HepG2 (cell line): ENCODE measurements at regions not wholly inside any gene's neighbourhood (a gene's known extent, or its start where the extent isn't known, plus 50 kb on each side); places are given as distances from the start of the nearest gene placed in this dataset.
A peak's percentile ranks its signal among the peaks of the same experiment; 100 is the strongest.

Experiments
- ATAC-seq: fragments of 200-7000 bp; cut with Tn5 transposase; 3 replicates; pipeline ENCODE4 v1.9.1; 2020; ENCODE audit warnings: mild to moderate bottlenecking, moderate library complexity
- BruUV-seq: library from RNA; stranded (reverse); fragments of 400-500 nt; replicated peaks from 2 replicates; lab custom pipeline; 2021; lab: Mats Ljungman, UMichigan
- CTCF ChIA-PET: fragments of 300-600 bp; formaldehyde crosslinking; extraction: SDS; loops from one replicate; lab custom pipeline; 2021; ENCODE audit warnings: low total read pairs, inconsistent platforms, low intra/inter-chr PET ratio; lab: Yijun Ruan, JAX
- POLR2A ChIA-PET: fragments of 350-600 bp; sonication (Branson Sonifier 250); formaldehyde crosslinking; loops from one replicate; lab custom pipeline; 2020; ENCODE audit warnings: antibody characterized with exemption, inconsistent platforms; lab: Yijun Ruan, JAX
- DNase-seq: peaks from one replicate; pipeline ENCODE4 v3.0.0-alpha.2; 2015; ENCODE audit warnings: low spot score
- FAIRE-seq: peaks from 3 replicates; lab custom pipeline; 2011; peaks lifted over from hg19 to GRCh38; lab: Jason Lieb, UNC
- H2AFZ ChIP-seq: one replicate; pipeline ENCODE4 v1.6.1; 2011; ENCODE audit warnings: low read length, inconsistent platforms
- H3K27ac ChIP-seq: fragments of 300-600 bp; 3 replicates; pipeline ENCODE4 v1.8.0; 2011; ENCODE audit warnings: mixed run types, mild to moderate bottlenecking, mixed read lengths, low read length, inconsistent platforms; ENCODE audit not compliant: insufficient read depth; ENCODE audit errors: extremely low read length
- H3K27me3 ChIP-seq, 2 experiments: fragments of 200-600 bp in 1 of 2; 2 replicates in 1 of 2; 3 replicates in 1 of 2; pipeline versions ENCODE4 v1.6.0 to v1.8.0; 2011; ENCODE audit warnings: low read length in 2 of 2, mild to moderate bottlenecking in 2 of 2, moderate library complexity in 2 of 2, inconsistent platforms in 1 of 2; ENCODE audit not compliant: insufficient read depth in 2 of 2, control insufficient read depth in 1 of 2
- H3K36me3 ChIP-seq, 2 experiments: fragments of 200-600 bp in 1 of 2; replicated peaks in 1 of 2; 2 replicates in 1 of 2; 3 replicates in 1 of 2; pipeline versions ENCODE4 v1.5.1 to v1.8.0; 2011; ENCODE audit warnings: low read length in 2 of 2, inconsistent platforms in 1 of 2; ENCODE audit not compliant: insufficient read depth in 2 of 2, control insufficient read depth in 1 of 2
- H3K4me1 ChIP-seq: 2 replicates; pipeline ENCODE4 v1.5.1; 2012; ENCODE audit warnings: low read length, inconsistent platforms; ENCODE audit not compliant: insufficient read depth
- H3K4me2 ChIP-seq: 2 replicates; pipeline ENCODE4 v1.6.0; 2011; ENCODE audit warnings: low read depth, low read length, inconsistent platforms
- H3K4me3 ChIP-seq, 3 experiments: fragments of 200-600 bp in 1 of 3; sonication (generic), shearing (Covaris generic) in 1 of 3; replicated peaks in 1 of 3; 2 replicates each; pipeline ENCODE4 v1.5.1; 2011 to 2016; ENCODE audit warnings: low read length in 3 of 3, inconsistent platforms in 2 of 3, low read depth in 2 of 3, mild to moderate bottlenecking in 2 of 3, control low read depth in 1 of 3, mixed read lengths in 1 of 3; ENCODE audit not compliant: insufficient read depth in 1 of 3
- H3K79me2 ChIP-seq: one replicate; pipeline ENCODE4 v1.6.1; 2011; ENCODE audit warnings: low read length, inconsistent platforms; ENCODE audit not compliant: insufficient read depth
- H3K9ac ChIP-seq: 2 replicates; pipeline ENCODE4 v1.6.0; 2011; ENCODE audit warnings: mild to moderate bottlenecking, low read depth, low read length, inconsistent platforms; ENCODE audit not compliant: insufficient read depth
- H3K9me3 ChIP-seq: 2 replicates; pipeline ENCODE4 v1.5.1; 2012; ENCODE audit warnings: mild to moderate bottlenecking, low read length
- H4K20me1 ChIP-seq: 2 replicates; pipeline ENCODE4 v1.6.0; 2011; ENCODE audit warnings: inconsistent platforms, mild to moderate bottlenecking, low read length, moderate library complexity; ENCODE audit not compliant: insufficient read depth
- CBX1 ChIP-seq: IDR thresholded peaks from one replicate; pipeline ENCODE4 v1.6.1; 2016; ENCODE audit warnings: antibody characterized with exemption, low read depth
- CREB1 ChIP-seq, 2 experiments: fragments of 450-650 bp in 1 of 2; IDR thresholded peaks; 2 replicates each; pipeline ENCODE4 v1.6.1; 2016 to 2017; ENCODE audit warnings: control low read depth in 1 of 2, mild to moderate bottlenecking in 1 of 2, missing compliant biosample characterization in 1 of 2, missing genetic modification characterization in 1 of 2
- FOXO1 ChIP-seq: sonication (generic); formaldehyde crosslinking; IDR thresholded peaks from 2 replicates; pipeline ENCODE4 v1.4.0; 2020; ENCODE audit warnings: missing genetic modification reagents
- IRX3 ChIP-seq: sonication (generic); formaldehyde crosslinking; IDR thresholded peaks from 2 replicates; pipeline ENCODE4 v1.8.1; 2023; ENCODE audit warnings: mild to moderate bottlenecking, low read depth, missing genetic modification reagents, borderline replicate concordance
- MAFF ChIP-seq: IDR thresholded peaks from 2 replicates; pipeline ENCODE4 v1.6.1; 2011; ENCODE audit warnings: low read depth, low read length, improper control_type of control experiment
- SCMH1 ChIP-seq: sonication (generic); formaldehyde crosslinking; IDR thresholded peaks from 2 replicates; pipeline ENCODE4 v1.9.0; 2021; ENCODE audit warnings: missing genetic modification reagents, mild to moderate bottlenecking, borderline replicate concordance
- SNRNP70 ChIP-seq: fragments of 200-400 bp; formaldehyde crosslinking; IDR thresholded peaks from 2 replicates; pipeline ENCODE4 v1.6.1; 2017; ENCODE audit warnings: mild to moderate bottlenecking, low read depth, low read length, moderate library complexity
- ZFX ChIP-seq: sonication (generic); formaldehyde crosslinking; IDR thresholded peaks from 2 replicates; pipeline ENCODE4 v1.4.0; 2020; ENCODE audit warnings: mild to moderate bottlenecking, low read depth, missing genetic modification reagents, moderate library complexity
- ZNF264 ChIP-seq: sonication (generic); formaldehyde crosslinking; IDR thresholded peaks from 2 replicates; pipeline ENCODE4 v1.4.0; 2020; ENCODE audit warnings: missing genetic modification reagents
- ZNF569 ChIP-seq: sonication (generic); formaldehyde crosslinking; IDR thresholded peaks from 2 replicates; pipeline ENCODE4 v1.5.0; 2020; ENCODE audit warnings: mild to moderate bottlenecking, missing genetic modification reagents, moderate library complexity, borderline replicate concordance
- WGBS: methylation state at CpG from one replicate; pipeline ENCODE4 v1.1.6; 2017; ENCODE audit warnings: low lambda C conversion rate; 5-methylcytosine and 5-hydroxymethylcytosine counted together
- in situ Hi-C: cut with HindIII; loops from 2 replicates; pipeline ENCODE4 v1.10.0; 2017; ENCODE audit warnings: low pct_unique_long_range_greater_than_20kb; ENCODE audit not compliant: extremely low pct_ligation_motif_present
- intact Hi-C: fragments of 100-400 bp; cut with micrococcal nuclease; formaldehyde crosslinking; loops from one replicate; pipeline ENCODE4 v1.10.0; 2022; ENCODE audit not compliant: unreplicated experiment

GRCh38 chr2:7209757-7210555 lies 292.7 kb downstream of the RNF144A start:
- WGBS, result 28% methylated on average over 5 of the region's 5 CpGs
- TF ChIP-seq MAFF (0 out of 2 replicates have a peak, but pooled peaks have one; percentile 23), ZNF264 (no peak), ZFX (CRISPR knock-in tag) (no peak)
- DNase-seq (no peak), FAIRE-seq (no peak), ATAC-seq (no peak)
- H3K4me2 ChIP-seq, result no peak overlapping the region
- no peaks in the 10 kb centered on the region for H3K27me3 ChIP-seq
- H3K9me3 ChIP-seq, result no peaks in the 10 kb centered on the region
- ChIA-PET CTCF (no interaction called here), POLR2A (no interaction called here)
- intact Hi-C loops (no loop called here), in situ Hi-C loops (loop anchor here (10.0 kb wide), 1 partner anchor 165 kb away; no protein-coding TSS in a partner anchor)
- no peaks in the 10 kb centered on the region for H3K36me3 ChIP-seq
- no TSS peak for BruUV-seq
- no peaks in the 10 kb centered on the region for H4K20me1 ChIP-seq
- no peaks in the 10 kb centered on the region for H3K4me1 ChIP-seq
- H3K4me3 ChIP-seq, result no peak overlapping the region
- no peak overlapping the region for H3K9ac ChIP-seq
- H2AFZ ChIP-seq, result no peak overlapping the region
- no peaks in the 10 kb centered on the region for H3K79me2 ChIP-seq
- H3K27ac ChIP-seq, result no peak overlapping the region

DNA sequence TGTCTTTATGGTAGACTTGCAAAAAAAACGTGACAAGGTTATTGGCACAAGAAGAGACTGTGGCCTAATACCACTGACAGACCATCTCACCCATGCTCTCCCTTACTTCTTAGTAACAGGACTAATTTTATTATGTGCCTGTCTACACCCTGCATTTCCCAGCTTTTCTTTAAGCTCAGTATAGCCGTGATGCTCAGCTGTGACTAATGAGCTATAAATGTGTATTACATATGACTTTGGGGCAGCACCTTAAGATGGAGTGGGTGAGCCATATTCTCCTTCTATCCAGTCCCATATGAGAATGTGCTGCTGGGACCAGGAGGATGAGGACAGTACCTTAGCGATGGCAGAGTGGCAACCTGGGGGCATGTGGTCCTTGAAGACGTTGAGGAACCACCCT lies 293.5 kb downstream of the RNF144A start:
- no TSS peak for BruUV-seq
- in situ Hi-C loops, result no loop called here

More for the DNA sequence above, 293.5 kb downstream of the RNF144A start:
- no peak for ATAC-seq
- H3K9me3 ChIP-seq, result no peaks in the 10 kb centered on the region
- intact Hi-C loops, result no loop called here
- H4K20me1 ChIP-seq, result no peaks in the 10 kb centered on the region
- no peak overlapping the region for H3K9ac ChIP-seq
- no peak for FAIRE-seq
- H2AFZ ChIP-seq, result no peak overlapping the region
- H3K36me3 ChIP-seq, result no peaks in the 10 kb centered on the region
- H3K27me3 ChIP-seq, result no peaks in the 10 kb centered on the region
- no peaks in the 10 kb centered on the region for H3K79me2 ChIP-seq
- no peak overlapping the region for H3K4me3 ChIP-seq
- ChIA-PET POLR2A (no interaction called here), CTCF (no interaction called here)
- 4% methylated on average over 4 of the region's 4 CpGs for whole genome bisulfite sequencing
- no peak overlapping the region for H3K27ac ChIP-seq
- no peak for DNase-seq
- no peak overlapping the region for H3K4me2 ChIP-seq
- no peaks in the 10 kb centered on the region for H3K4me1 ChIP-seq
- TF ChIP-seq CBX1 (no peak), IRX3 (CRISPR knock-in tag) (no peak), CREB1 (IDR thresholded peaks at IDR 0.05) (0 out of 2 replicates have a peak, but pooled peaks have one; percentile 7), CREB1 (CRISPR knock-in tag; IDR thresholded peaks at IDR 0.05) (no peak), ZNF569 (CRISPR knock-in tag) (no peak), SNRNP70 (no peak), SCMH1 (CRISPR knock-in tag) (no peak), FOXO1 (CRISPR knock-in tag) (no peak)
